SK-MEL-5 (cell line): ENCODE measurements at regions not wholly inside any gene's neighbourhood (a gene's known extent, or its start where the extent isn't known, plus 50 kb on each side); places are given as distances from the start of the nearest gene placed in this dataset.

Source experiments
- DNase-seq: peaks from one replicate; pipeline ENCODE4 v3.0.0-alpha.2; 2016; ENCODE audit warnings: low read depth, low spot score
- in situ Hi-C: cut with HindIII; loops from 2 replicates; pipeline ENCODE4 v1.10.0; 2016; ENCODE audit warnings: low sequenced_read_pairs, high pct_unique_total_duplicates, low pct_unique_long_range_greater_than_20kb

GRCh38 chr20:24079661-24080412 lies 91.3 kb upstream of the GGTLC1 start:
- in situ Hi-C loops, result no loop called here
- DNase-seq, result no peak

GRCh38 chr20:24077145-24077544 lies 88.6 kb upstream of the GGTLC1 start:
- DNase-seq, result no peak
- in situ Hi-C loops, result no loop called here

GRCh38 chr20:24070679-24071078 lies 82.1 kb upstream of the GGTLC1 start:
- no peak for DNase-seq
- in situ Hi-C loops, result no loop called here

GRCh38 chr20:24066076-24066700 lies 77.6 kb upstream of the GGTLC1 start:
- in situ Hi-C loops, result no loop called here
- DNase-seq, result no peak

- in situ Hi-C loops, result no loop called here
- DNase-seq, result no peak
Observed at GRCh38 chr20:24064915-24065314, 76.3 kb upstream of the GGTLC1 start.

GRCh38 chr20:24064092-24064491 lies 75.5 kb upstream of the GGTLC1 start:
- in situ Hi-C loops, result no loop called here
- no peak for DNase-seq

- DNase-seq, result no peak
- in situ Hi-C loops, result no loop called here
Observed at GRCh38 chr20:24063100-24063499, 74.5 kb upstream of the GGTLC1 start.

- DNase-seq, result peak; percentile 34
Observed at GRCh38 chr20:24060851-24061590, 72.4 kb upstream of the GGTLC1 start.

GRCh38 chr20:24059174-24059573 lies 70.6 kb upstream of the GGTLC1 start:
- in situ Hi-C loops, result no loop called here
- DNase-seq, result no peak

More at GRCh38 chr20:24060851-24061590, 72.4 kb upstream of the GGTLC1 start:
- in situ Hi-C loops, result no loop called here

GRCh38 chr20:24056491-24056890 lies 67.9 kb upstream of the GGTLC1 start:
- in situ Hi-C loops, result no loop called here

GRCh38 chr20:24052599-24053275 lies 64.2 kb upstream of the GGTLC1 start:
- in situ Hi-C loops, result no loop called here
- DNase-seq, result no peak

More at GRCh38 chr20:24056491-24056890, 67.9 kb upstream of the GGTLC1 start:
- no peak for DNase-seq

- DNase-seq, result no peak
- in situ Hi-C loops, result no loop called here
Observed at GRCh38 chr20:24051160-24051559, 62.6 kb upstream of the GGTLC1 start.

GRCh38 chr20:24050119-24050518 lies 61.5 kb upstream of the GGTLC1 start:
- DNase-seq, result no peak
- in situ Hi-C loops, result no loop called here

- in situ Hi-C loops, result no loop called here
- DNase-seq, result no peak
Observed at GRCh38 chr20:24049081-24049480, 60.5 kb upstream of the GGTLC1 start.

GRCh38 chr20:24048024-24048611 lies 59.5 kb upstream of the GGTLC1 start:
- in situ Hi-C loops, result no loop called here

GRCh38 chr20:24046888-24047287 lies 58.3 kb upstream of the GGTLC1 start:
- no peak for DNase-seq
- in situ Hi-C loops, result no loop called here

More at GRCh38 chr20:24048024-24048611, 59.5 kb upstream of the GGTLC1 start:
- DNase-seq, result no peak

- in situ Hi-C loops, result no loop called here
- DNase-seq, result no peak
Observed at GRCh38 chr20:24045621-24046318, 57.2 kb upstream of the GGTLC1 start.
